C4-2B (cell line): ENCODE measurements at regions not wholly inside any gene's neighbourhood (a gene's known extent, or its start where the extent isn't known, plus 50 kb on each side); places are given as distances from the start of the nearest gene placed in this dataset.

Experiments used
- CTCF ChIP-seq: fragments of 450-650 bp; conservative IDR thresholded peaks from 2 replicates; pipeline ENCODE4 v1.5.1; 2017; ENCODE audit warnings: mild to moderate bottlenecking
- ZFX ChIP-seq: fragments of 450-650 bp; IDR thresholded peaks from 2 replicates; pipeline ENCODE4 v1.6.1; 2017

- TF ChIP-seq CTCF (no peak), ZFX (no peak)
Observed at GRCh38 chr5:135116160-135116561, 82.1 kb upstream of the PITX1 start.
